ENCODE measurements at regions not wholly inside any gene's neighbourhood (a gene's known extent, or its start where the extent isn't known, plus 50 kb on each side); places are given as distances from the start of the nearest gene placed in this dataset.

- Histone ChIP-seq H3K9me3 (replicated peaks; ENCODE audit: control insufficient read depth, low read depth, low read length) (no peaks in the 10 kb centered on the region), H3K27me3 (ENCODE audit: control insufficient read depth, insufficient read depth, low read length) (peaks cover 4% of the 10 kb centered on the region), H3K27ac (ENCODE audit: low read length) (no peak overlapping the region), H3K4me3 (ENCODE audit: low read length) (no peak overlapping the region), H3K4me1 (ENCODE audit: control insufficient read depth, insufficient read depth, low read length) (peaks cover 9% of the 10 kb centered on the region), H3K36me3 (ENCODE audit: control insufficient read depth, insufficient read depth, low read length) (no peaks in the 10 kb centered on the region)
- no peak for DNase-seq
- 71% methylated on average over 8 of the region's 8 CpGs for WGBS (ENCODE audit: insufficient coverage)
These were observed 62.9 kb upstream of the LRP8 start for GRCh38 chr1:53390736-53391135.

- H3K4me1 ChIP-seq (ENCODE audit: control insufficient read depth, insufficient read depth, low read length), result peaks cover 9% of the 10 kb centered on the region
- H3K27me3 ChIP-seq (ENCODE audit: control insufficient read depth, insufficient read depth, low read length), result peaks cover 9% of the 10 kb centered on the region
- no peaks in the 10 kb centered on the region for H3K36me3 ChIP-seq (ENCODE audit: control insufficient read depth, insufficient read depth, low read length)
- no peak overlapping the region for H3K4me3 ChIP-seq (ENCODE audit: low read length)
- DNase-seq, result no peak
- no peaks in the 10 kb centered on the region for H3K9me3 ChIP-seq (replicated peaks; ENCODE audit: control insufficient read depth, low read depth, low read length)
- H3K27ac ChIP-seq (ENCODE audit: low read length), result no peak overlapping the region
- no CpG with 5 or more reads among the region's 2 CpGs for WGBS (ENCODE audit: insufficient coverage)
These were observed 63.4 kb upstream of the LRP8 start for GRCh38 chr1:53391296-53391695.

- Histone ChIP-seq H3K4me1 (ENCODE audit: control insufficient read depth, insufficient read depth, low read length) (peaks cover 9% of the 10 kb centered on the region), H3K27me3 (ENCODE audit: control insufficient read depth, insufficient read depth, low read length) (peaks cover 6% of the 10 kb centered on the region), H3K27ac (ENCODE audit: low read length) (no peak overlapping the region), H3K36me3 (ENCODE audit: control insufficient read depth, insufficient read depth, low read length) (no peaks in the 10 kb centered on the region), H3K4me3 (ENCODE audit: low read length) (no peak overlapping the region), H3K9me3 (replicated peaks; ENCODE audit: control insufficient read depth, low read depth, low read length) (no peaks in the 10 kb centered on the region)
- no peak for DNase-seq
These were observed 64.1 kb upstream of the LRP8 start for GRCh38 chr1:53391982-53392381.

- H3K4me3 ChIP-seq (ENCODE audit: low read length), result no peak overlapping the region
- peaks cover 6% of the 10 kb centered on the region for H3K27me3 ChIP-seq (ENCODE audit: control insufficient read depth, insufficient read depth, low read length)
- no peaks in the 10 kb centered on the region for H3K36me3 ChIP-seq (ENCODE audit: control insufficient read depth, insufficient read depth, low read length)
- H3K4me1 ChIP-seq (ENCODE audit: control insufficient read depth, insufficient read depth, low read length), result peaks cover 9% of the 10 kb centered on the region
- H3K27ac ChIP-seq (ENCODE audit: low read length), result no peak overlapping the region
- 93% methylated on average over 8 of the region's 13 CpGs for WGBS (ENCODE audit: insufficient coverage)
- no peak for DNase-seq
- H3K9me3 ChIP-seq (replicated peaks; ENCODE audit: control insufficient read depth, low read depth, low read length), result no peaks in the 10 kb centered on the region
These were observed 64.6 kb upstream of the LRP8 start for GRCh38 chr1:53392460-53392859.

- H3K27ac ChIP-seq (ENCODE audit: low read length), result no peak overlapping the region
- 18% methylated on average over 8 of the region's 10 CpGs for WGBS (ENCODE audit: insufficient coverage)
- peaks cover 6% of the 10 kb centered on the region for H3K27me3 ChIP-seq (ENCODE audit: control insufficient read depth, insufficient read depth, low read length)
- no peak overlapping the region for H3K4me3 ChIP-seq (ENCODE audit: low read length)
- H3K36me3 ChIP-seq (ENCODE audit: control insufficient read depth, insufficient read depth, low read length), result no peaks in the 10 kb centered on the region
- peaks cover 9% of the 10 kb centered on the region for H3K4me1 ChIP-seq (ENCODE audit: control insufficient read depth, insufficient read depth, low read length)
- peak; percentile 78 for DNase-seq
- H3K9me3 ChIP-seq (replicated peaks; ENCODE audit: control insufficient read depth, low read depth, low read length), result no peaks in the 10 kb centered on the region
These were observed 65.5 kb upstream of the LRP8 start for GRCh38 chr1:53393325-53393792.

GRCh38 chr1:53394306-53394705 is 64.9 kb upstream of the DMRTB1 start:
- WGBS (ENCODE audit: insufficient coverage), result 94% methylated on average over 4 of the region's 6 CpGs
- Histone ChIP-seq H3K4me1 (ENCODE audit: control insufficient read depth, insufficient read depth, low read length) (peaks cover 9% of the 10 kb centered on the region), H3K4me3 (ENCODE audit: low read length) (no peak overlapping the region), H3K36me3 (ENCODE audit: control insufficient read depth, insufficient read depth, low read length) (no peaks in the 10 kb centered on the region), H3K9me3 (replicated peaks; ENCODE audit: control insufficient read depth, low read depth, low read length) (no peaks in the 10 kb centered on the region), H3K27ac (ENCODE audit: low read length) (no peak overlapping the region), H3K27me3 (ENCODE audit: control insufficient read depth, insufficient read depth, low read length) (peaks cover 6% of the 10 kb centered on the region)
- no peak for DNase-seq

- Histone ChIP-seq H3K9me3 (replicated peaks; ENCODE audit: control insufficient read depth, low read depth, low read length) (no peaks in the 10 kb centered on the region), H3K4me1 (ENCODE audit: control insufficient read depth, insufficient read depth, low read length) (peaks cover under 1% of the 10 kb centered on the region), H3K4me3 (ENCODE audit: low read length) (no peak overlapping the region), H3K27me3 (ENCODE audit: control insufficient read depth, insufficient read depth, low read length) (peaks cover 6% of the 10 kb centered on the region), H3K27ac (ENCODE audit: low read length) (no peak overlapping the region), H3K36me3 (ENCODE audit: control insufficient read depth, insufficient read depth, low read length) (no peaks in the 10 kb centered on the region)
- WGBS (ENCODE audit: insufficient coverage), result 62% methylated on average over 8 of the region's 10 CpGs
- no peak for DNase-seq
These were observed 63.5 kb upstream of the DMRTB1 start for GRCh38 chr1:53395671-53396215.

GRCh38 chr1:53396573-53397268 is 62.5 kb upstream of the DMRTB1 start:
- no peak overlapping the region for H3K27ac ChIP-seq (ENCODE audit: low read length)
- no peaks in the 10 kb centered on the region for H3K9me3 ChIP-seq (replicated peaks; ENCODE audit: control insufficient read depth, low read depth, low read length)
- H3K4me3 ChIP-seq (ENCODE audit: low read length), result no peak overlapping the region

GRCh38 chr1:53398091-53398490 is 61.1 kb upstream of the DMRTB1 start:
- DNase-seq, result no peak
- Histone ChIP-seq H3K27me3 (ENCODE audit: control insufficient read depth, insufficient read depth, low read length) (peaks cover 6% of the 10 kb centered on the region), H3K36me3 (ENCODE audit: control insufficient read depth, insufficient read depth, low read length) (no peaks in the 10 kb centered on the region), H3K9me3 (replicated peaks; ENCODE audit: control insufficient read depth, low read depth, low read length) (no peaks in the 10 kb centered on the region), H3K4me1 (ENCODE audit: control insufficient read depth, insufficient read depth, low read length) (no peaks in the 10 kb centered on the region), H3K27ac (ENCODE audit: low read length) (no peak overlapping the region), H3K4me3 (ENCODE audit: low read length) (no peak overlapping the region)
- 40% methylated on average over 1 of the region's 4 CpGs for WGBS (ENCODE audit: insufficient coverage)

More at GRCh38 chr1:53396573-53397268, 62.5 kb upstream of the DMRTB1 start:
- 36% methylated on average over 5 of the region's 8 CpGs for WGBS (ENCODE audit: insufficient coverage)
- Histone ChIP-seq H3K27me3 (ENCODE audit: control insufficient read depth, insufficient read depth, low read length) (peaks cover 6% of the 10 kb centered on the region), H3K36me3 (ENCODE audit: control insufficient read depth, insufficient read depth, low read length) (no peaks in the 10 kb centered on the region), H3K4me1 (ENCODE audit: control insufficient read depth, insufficient read depth, low read length) (no peaks in the 10 kb centered on the region)
- DNase-seq, result no peak

GRCh38 chr1:53398576-53399365 is 60.4 kb upstream of the DMRTB1 start:
- H3K27me3 ChIP-seq (ENCODE audit: control insufficient read depth, insufficient read depth, low read length), result peaks cover 7% of the 10 kb centered on the region
- H3K4me3 ChIP-seq (ENCODE audit: low read length), result no peak overlapping the region
- no peak overlapping the region for H3K27ac ChIP-seq (ENCODE audit: low read length)
- WGBS (ENCODE audit: insufficient coverage), result 81% methylated on average over 16 of the region's 20 CpGs
- H3K9me3 ChIP-seq (replicated peaks; ENCODE audit: control insufficient read depth, low read depth, low read length), result no peaks in the 10 kb centered on the region
- DNase-seq, result no peak
- H3K4me1 ChIP-seq (ENCODE audit: control insufficient read depth, insufficient read depth, low read length), result no peaks in the 10 kb centered on the region
- no peaks in the 10 kb centered on the region for H3K36me3 ChIP-seq (ENCODE audit: control insufficient read depth, insufficient read depth, low read length)

Data from muscle of leg (tissue), 3 donors.